ENCODE measurements at regions not wholly inside any gene's neighbourhood (a gene's known extent, or its start where the extent isn't known, plus 50 kb on each side); places are given as distances from the start of the nearest gene placed in this dataset.

DNA sequence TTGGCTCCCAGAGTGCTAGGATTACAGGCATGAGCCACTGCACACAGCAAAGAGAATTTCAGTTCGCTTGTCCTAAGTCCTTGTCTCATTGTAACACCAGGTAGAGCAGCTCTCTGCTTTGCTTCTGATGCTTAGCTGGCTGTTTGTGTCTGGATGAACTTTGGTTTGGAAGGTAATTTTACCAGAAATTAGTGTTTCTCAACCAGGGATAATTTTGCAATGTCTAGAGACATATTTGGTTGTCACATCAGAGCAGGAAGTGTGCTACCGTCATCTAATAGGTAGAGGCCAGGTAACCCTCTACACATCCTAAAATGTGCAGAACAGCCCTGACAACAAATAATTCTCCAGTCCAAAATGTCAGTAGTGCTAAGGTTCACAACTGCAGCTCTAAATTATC, 108.8 kb downstream of the SNX18 start:
- Histone ChIP-seq H3K4me1 (peaks cover 14% of the 10 kb centered on the region), H3K36me3 (ENCODE audit: control insufficient read depth, insufficient read depth, low read length) (no peaks in the 10 kb centered on the region), H3K9me3 (no peaks in the 10 kb centered on the region), H3K27me3 (replicated peaks; ENCODE audit: control insufficient read depth, insufficient read depth, low read length) (no peaks in the 10 kb centered on the region), H3K4me3 (ENCODE audit: low read depth, low read length) (no peak overlapping the region)
- Mint-ChIP-seq H3K4me1 (ENCODE audit: low read depth, unreplicated experiment) (peaks cover 9% of the 10 kb centered on the region), H3K27me3 (ENCODE audit: insufficient read depth, unreplicated experiment) (no peaks in the 10 kb centered on the region), H3K9me3 (ENCODE audit: unreplicated experiment) (peaks cover 6% of the 10 kb centered on the region), H3K36me3 (ENCODE audit: insufficient read depth, unreplicated experiment) (no peaks in the 10 kb centered on the region), H3K4me3 (ENCODE audit: unreplicated experiment) (no peak overlapping the region), H3K27ac (ENCODE audit: unreplicated experiment) (no peak overlapping the region)
- intact Hi-C loops (cut with micrococcal nuclease; ENCODE audit: unreplicated experiment): loop anchor here (10.0 kb wide), 2 partner anchors 112 to 218 kb away; partner anchors contain the start of gene SNX18
- BruUV-seq (replicated peaks): no TSS peak
- ChIA-PET CTCF (interaction anchor here (0.5 kb wide), 1 partner anchor 10 kb away, joined by 3 read pairs; no protein-coding TSS in a partner anchor), POLR2A (no interaction called here)
- DNase-seq: no peak
- TF ChIP-seq, protein P1, sequence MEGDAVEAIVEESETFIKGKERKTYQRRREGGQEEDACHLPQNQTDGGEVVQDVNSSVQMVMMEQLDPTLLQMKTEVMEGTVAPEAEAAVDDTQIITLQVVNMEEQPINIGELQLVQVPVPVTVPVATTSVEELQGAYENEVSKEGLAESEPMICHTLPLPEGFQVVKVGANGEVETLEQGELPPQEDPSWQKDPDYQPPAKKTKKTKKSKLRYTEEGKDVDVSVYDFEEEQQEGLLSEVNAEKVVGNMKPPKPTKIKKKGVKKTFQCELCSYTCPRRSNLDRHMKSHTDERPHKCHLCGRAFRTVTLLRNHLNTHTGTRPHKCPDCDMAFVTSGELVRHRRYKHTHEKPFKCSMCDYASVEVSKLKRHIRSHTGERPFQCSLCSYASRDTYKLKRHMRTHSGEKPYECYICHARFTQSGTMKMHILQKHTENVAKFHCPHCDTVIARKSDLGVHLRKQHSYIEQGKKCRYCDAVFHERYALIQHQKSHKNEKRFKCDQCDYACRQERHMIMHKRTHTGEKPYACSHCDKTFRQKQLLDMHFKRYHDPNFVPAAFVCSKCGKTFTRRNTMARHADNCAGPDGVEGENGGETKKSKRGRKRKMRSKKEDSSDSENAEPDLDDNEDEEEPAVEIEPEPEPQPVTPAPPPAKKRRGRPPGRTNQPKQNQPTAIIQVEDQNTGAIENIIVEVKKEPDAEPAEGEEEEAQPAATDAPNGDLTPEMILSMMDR (IDR thresholded peaks at IDR 0.05; ENCODE audit: insufficient read depth in 1 of 2, low read depth in 1 of 2, low read length in 1 of 2, severe bottlenecking in 1 of 2, unreplicated experiment in 1 of 2): no peak

DNA sequence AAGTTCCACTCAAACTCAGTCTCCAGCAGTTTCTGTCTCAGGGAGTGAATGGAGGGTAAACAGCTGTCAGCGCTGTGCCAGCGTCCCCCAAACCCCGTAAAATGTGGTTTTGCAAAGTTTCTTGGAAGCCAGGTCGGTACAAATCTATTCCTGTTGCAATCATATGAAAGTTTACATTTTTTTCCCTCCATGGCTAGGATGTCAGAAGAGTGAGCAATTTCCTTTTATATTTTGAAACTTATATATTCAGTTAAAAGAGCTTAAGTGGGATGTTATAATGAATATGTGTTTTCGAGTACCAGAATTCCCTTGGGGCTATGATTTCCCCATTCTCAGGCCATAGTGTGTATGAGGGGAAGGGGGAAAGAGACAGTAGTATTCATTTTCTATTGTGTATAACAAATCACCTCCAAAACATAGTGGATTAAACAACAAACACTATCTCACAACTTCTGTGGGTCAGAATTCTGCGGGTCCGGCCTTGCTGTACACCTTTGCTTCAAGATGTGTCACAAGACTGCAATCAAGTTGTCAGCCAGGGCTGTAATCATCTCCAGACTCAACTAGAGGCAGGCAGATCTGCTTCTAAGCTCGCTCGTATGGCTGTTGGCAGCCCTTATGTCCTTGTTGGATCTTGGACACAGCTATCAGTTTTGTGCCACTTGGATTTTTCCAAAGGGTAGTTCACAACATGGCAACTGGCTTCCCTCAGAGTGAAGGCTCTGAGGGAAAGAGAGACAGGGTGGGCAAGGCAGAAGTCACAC, 107.4 kb downstream of the SNX18 start:
- no peak for DNase-seq
- intact Hi-C loops (cut with micrococcal nuclease; ENCODE audit: unreplicated experiment): loop anchor here (10.0 kb wide), 2 partner anchors 110 to 220 kb away; partner anchors contain the start of gene SNX18
- H3K4me3 Mint-ChIP-seq (ENCODE audit: unreplicated experiment): no peak overlapping the region
- Histone ChIP-seq H3K27me3 (replicated peaks; ENCODE audit: control insufficient read depth, insufficient read depth, low read length) (no peaks in the 10 kb centered on the region), H3K4me3 (ENCODE audit: low read depth, low read length) (no peak overlapping the region), H3K4me1 (peaks cover 14% of the 10 kb centered on the region), H3K36me3 (ENCODE audit: control insufficient read depth, insufficient read depth, low read length) (no peaks in the 10 kb centered on the region), H3K9me3 (no peaks in the 10 kb centered on the region)
- peaks cover 4% of the 10 kb centered on the region for H3K9me3 Mint-ChIP-seq (ENCODE audit: unreplicated experiment)
- ChIA-PET POLR2A (no interaction called here), CTCF (no interaction called here)
- H3K27ac Mint-ChIP-seq (ENCODE audit: unreplicated experiment): no peak overlapping the region
- TF ChIP-seq, protein P1 (IDR thresholded peaks at IDR 0.05; ENCODE audit: insufficient read depth in 1 of 2, low read depth in 1 of 2, low read length in 1 of 2, severe bottlenecking in 1 of 2, unreplicated experiment in 1 of 2): no peak
- no peaks in the 10 kb centered on the region for H3K27me3 Mint-ChIP-seq (ENCODE audit: insufficient read depth, unreplicated experiment)
- peaks cover 9% of the 10 kb centered on the region for H3K4me1 Mint-ChIP-seq (ENCODE audit: low read depth, unreplicated experiment)
- no TSS peak for BruUV-seq (replicated peaks)
- H3K36me3 Mint-ChIP-seq (ENCODE audit: insufficient read depth, unreplicated experiment): no peaks in the 10 kb centered on the region

DNA sequence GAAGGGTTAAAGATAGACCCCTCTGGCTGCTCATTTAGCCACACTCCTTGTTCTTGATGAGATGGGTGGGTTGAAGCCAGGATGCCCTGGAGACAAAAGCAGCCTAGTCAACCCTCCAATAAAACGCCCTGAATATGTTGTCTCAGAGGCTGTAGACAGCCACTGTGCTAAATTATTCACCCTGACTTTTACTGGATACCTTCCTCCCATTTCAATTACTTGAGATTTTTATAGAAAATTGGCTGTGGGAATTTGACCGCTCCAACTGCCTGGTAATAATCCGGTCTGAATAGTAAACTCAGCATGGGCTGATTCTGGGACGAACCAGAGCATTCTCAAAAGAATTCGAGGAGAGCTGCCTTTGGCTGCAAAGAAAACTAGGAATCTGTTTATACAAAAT, 104.2 kb downstream of the SNX18 start:
- POLR2A ChIA-PET: no interaction called here
- no TSS peak for BruUV-seq (replicated peaks)
- intact Hi-C loops (cut with micrococcal nuclease; ENCODE audit: unreplicated experiment): loop anchor here (10.0 kb wide), 2 partner anchors 107 to 223 kb away; partner anchors contain the start of gene SNX18
- no peak overlapping the region for H3K4me3 Mint-ChIP-seq (ENCODE audit: unreplicated experiment)
- H3K9me3 ChIP-seq: no peaks in the 10 kb centered on the region
- H3K36me3 ChIP-seq (ENCODE audit: control insufficient read depth, insufficient read depth, low read length): no peaks in the 10 kb centered on the region
- TF ChIP-seq, protein P1 (IDR thresholded peaks at IDR 0.05; ENCODE audit: insufficient read depth in 1 of 2, low read depth in 1 of 2, low read length in 1 of 2, severe bottlenecking in 1 of 2, unreplicated experiment in 1 of 2): no peak
- no peak overlapping the region for H3K27ac Mint-ChIP-seq (ENCODE audit: unreplicated experiment)
- DNase-seq: no peak
- H3K27me3 ChIP-seq (replicated peaks; ENCODE audit: control insufficient read depth, insufficient read depth, low read length): no peaks in the 10 kb centered on the region
- H3K4me1 ChIP-seq: no peaks in the 10 kb centered on the region
- CTCF ChIA-PET: no interaction called here
- H3K4me3 ChIP-seq (ENCODE audit: low read depth, low read length): no peak overlapping the region
- H3K4me1 Mint-ChIP-seq (ENCODE audit: low read depth, unreplicated experiment): no peaks in the 10 kb centered on the region
- H3K9me3 Mint-ChIP-seq (ENCODE audit: unreplicated experiment): no peaks in the 10 kb centered on the region
- no peaks in the 10 kb centered on the region for H3K27me3 Mint-ChIP-seq (ENCODE audit: insufficient read depth, unreplicated experiment)
- no peaks in the 10 kb centered on the region for H3K36me3 Mint-ChIP-seq (ENCODE audit: insufficient read depth, unreplicated experiment)
